RWPE1 (cell line): ENCODE measurements at regions not wholly inside any gene's neighbourhood (a gene's known extent, or its start where the extent isn't known, plus 50 kb on each side); places are given as distances from the start of the nearest gene placed in this dataset.

Experiments
- CTCF ChIA-PET: fragments of 350-600 bp; sonication (Branson Sonifier 250); formaldehyde crosslinking; extraction: SDS; loops from one replicate; lab custom pipeline; 2021; lab: Yijun Ruan, JAX
- POLR2A ChIA-PET: fragments of 400-600 bp; formaldehyde crosslinking; extraction: SDS; loops from one replicate; lab custom pipeline; 2020; ENCODE audit warnings: antibody characterized with exemption; ENCODE audit not compliant: low non-redundant PET; lab: Yijun Ruan, JAX
- DNase-seq: peaks from one replicate; pipeline ENCODE4 v3.0.0; 2012; ENCODE audit warnings: low spot score
- H3K27ac ChIP-seq: fragments of 450-650 bp; 2 replicates; pipeline ENCODE4 v1.5.1; 2017
- CTCF ChIP-seq: fragments of 450-650 bp; conservative IDR thresholded peaks from 2 replicates; pipeline ENCODE4 v1.5.1; 2017; ENCODE audit warnings: low read depth, mild to moderate bottlenecking

GRCh38 chr5:155765715-155766114 lies 561.2 kb upstream of the SGCD start:
- no peak for TF ChIP-seq CTCF
- DNase-seq = no peak
- H3K27ac ChIP-seq = no peak overlapping the region
- ChIA-PET POLR2A (no interaction called here), CTCF (interaction anchor here (0.7 kb wide), 1 partner anchor 1086 kb away, joined by 3 read pairs; no protein-coding TSS in a partner anchor)

- TF ChIP-seq CTCF = no peak
- CTCF ChIA-PET = no interaction called here
- no peak for DNase-seq
- no peak overlapping the region for H3K27ac ChIP-seq
- POLR2A ChIA-PET = no interaction called here
Observed at GRCh38 chr5:155767470-155767869, 559.5 kb upstream of the SGCD start.

GRCh38 chr5:155768332-155768731 lies 558.6 kb upstream of the SGCD start:
- POLR2A ChIA-PET = no interaction called here
- DNase-seq = no peak
- CTCF ChIA-PET = no interaction called here
- TF ChIP-seq CTCF = no peak
- H3K27ac ChIP-seq = no peak overlapping the region

- POLR2A ChIA-PET = interaction anchor here (0.5 kb wide), 1 partner anchor 1573 kb away, joined by 4 read pairs; no protein-coding TSS in a partner anchor
- no peak for TF ChIP-seq CTCF
- H3K27ac ChIP-seq = no peak overlapping the region
- CTCF ChIA-PET = no interaction called here
- no peak for DNase-seq
Observed at GRCh38 chr5:155772009-155772662, 554.8 kb upstream of the SGCD start.

- DNase-seq = no peak
- CTCF ChIA-PET = no interaction called here
- POLR2A ChIA-PET = no interaction called here
- no peak overlapping the region for H3K27ac ChIP-seq
- no peak for TF ChIP-seq CTCF
Observed at GRCh38 chr5:155773680-155774079, 553.3 kb upstream of the SGCD start.

GRCh38 chr5:155780260-155780659 lies 546.7 kb upstream of the SGCD start:
- POLR2A ChIA-PET = no interaction called here
- CTCF ChIA-PET = no interaction called here
- no peak for TF ChIP-seq CTCF
- no peak overlapping the region for H3K27ac ChIP-seq
- no peak for DNase-seq
